ENCODE measurements at regions not wholly inside any gene's neighbourhood (a gene's known extent, or its start where the extent isn't known, plus 50 kb on each side); places are given as distances from the start of the nearest gene placed in this dataset.
"Not testable (repeated sequence)": the region's sequence is repeated elsewhere in the genome, so short reads cannot be mapped to it uniquely, and the experiment has no call there.

DNA sequence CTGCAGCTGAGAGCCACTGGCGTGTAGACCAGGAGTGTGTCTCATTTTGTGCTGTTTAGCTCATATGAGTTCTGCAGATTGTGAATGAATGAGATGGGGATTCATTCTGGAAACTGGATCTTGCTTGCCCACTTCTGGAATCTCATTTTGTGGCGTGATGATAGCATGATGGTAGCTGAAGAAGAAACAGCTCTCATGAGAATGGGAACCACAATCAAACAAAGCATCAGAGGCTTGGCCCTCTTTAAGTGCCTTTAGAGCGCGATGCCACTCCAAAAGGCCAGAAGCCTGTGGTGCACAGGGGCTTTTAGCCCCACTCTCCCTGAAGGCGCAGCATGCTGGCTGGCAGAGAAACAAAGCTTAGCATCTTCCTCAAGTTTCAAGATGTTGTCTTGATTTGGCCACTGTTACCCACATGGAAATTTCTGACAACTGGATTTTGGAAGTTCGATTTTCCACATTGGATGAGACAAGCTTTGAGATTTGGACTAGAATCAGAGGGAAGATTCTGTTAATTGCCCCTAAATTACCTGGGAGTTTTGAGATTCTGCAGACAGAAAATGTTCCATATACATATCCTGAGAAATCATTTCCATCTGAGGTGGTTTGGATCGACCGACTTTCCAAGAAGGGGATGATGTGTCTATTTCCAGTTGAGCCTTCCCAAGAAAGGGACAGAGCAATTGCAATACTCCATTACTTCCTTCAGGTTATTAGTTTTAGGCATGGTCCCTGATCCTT is 234.5 kb downstream of the VAPA start:
- TF ChIP-seq POLR2A (IDR thresholded peaks at IDR 0.05) = no peak
- no peak for TF ChIP-seq CTCF (IDR thresholded peaks at IDR 0.05)
- no peak for TF ChIP-seq POLR2AphosphoS5 (IDR thresholded peaks at IDR 0.05)
- Histone ChIP-seq H3K36me3 (no peaks in the 10 kb centered on the region), H3K4me1 (no peaks in the 10 kb centered on the region), H3K27me3 (no peaks in the 10 kb centered on the region), H3K27ac (no peak overlapping the region), H3K4me3 (no peak overlapping the region), H3K9me3 (no peaks in the 10 kb centered on the region)
- intact Hi-C loops (cut with DNase I; ENCODE audit: low total_unique reads) = no loop called here
- no peak for DNase-seq (ENCODE audit: low spot score in 2 of 2)

DNA sequence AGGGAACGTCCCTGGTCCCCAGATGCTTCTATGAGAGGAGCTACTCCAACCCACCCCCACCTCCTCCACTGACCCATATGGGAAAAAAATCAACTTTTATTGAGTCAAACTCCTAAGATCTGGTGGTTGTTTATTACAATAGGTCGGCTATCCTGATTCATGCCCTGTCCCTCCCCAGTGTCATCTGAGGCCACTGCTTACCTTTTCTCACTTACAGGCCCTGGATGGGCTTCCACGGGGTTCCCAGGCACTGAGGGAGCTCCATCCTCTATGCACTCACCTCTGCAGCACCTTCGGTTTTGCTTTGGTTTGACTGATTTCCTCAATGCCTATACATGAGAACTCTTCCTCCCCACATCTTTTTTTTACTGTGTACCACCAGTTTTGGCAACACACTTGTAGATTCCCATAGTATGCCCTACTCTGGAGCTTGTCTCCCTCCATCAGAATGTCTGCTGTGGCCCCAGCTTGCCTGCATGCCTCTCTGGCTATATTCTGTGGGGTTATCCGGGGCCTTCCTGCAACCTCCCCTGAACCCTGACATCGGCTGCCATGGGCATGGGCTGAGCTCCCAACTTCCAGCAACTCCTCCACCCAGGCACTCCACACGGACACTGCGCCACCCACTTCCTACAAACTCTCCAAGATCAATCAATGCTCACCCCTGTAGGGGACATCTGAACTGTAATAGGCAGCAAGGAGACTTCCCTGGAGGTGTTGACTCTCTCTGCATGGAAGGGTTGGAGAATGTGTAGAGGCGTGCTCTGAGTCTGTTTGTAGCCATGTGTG is 236.1 kb downstream of the VAPA start:
- intact Hi-C loops (cut with DNase I; ENCODE audit: low total_unique reads) = no loop called here
- no peak for DNase-seq (ENCODE audit: low spot score in 2 of 2)
- no peaks in the 10 kb centered on the region for H3K4me1 ChIP-seq
- no peaks in the 10 kb centered on the region for H3K9me3 ChIP-seq
- no peak overlapping the region for H3K4me3 ChIP-seq
- no peaks in the 10 kb centered on the region for H3K36me3 ChIP-seq
- H3K27ac ChIP-seq = no peak overlapping the region
- no peak for TF ChIP-seq CTCF (IDR thresholded peaks at IDR 0.05)
- no peak for TF ChIP-seq POLR2A (IDR thresholded peaks at IDR 0.05)
- TF ChIP-seq POLR2AphosphoS5 (IDR thresholded peaks at IDR 0.05) = no peak
- H3K27me3 ChIP-seq = no peaks in the 10 kb centered on the region

- H3K9me3 ChIP-seq; DNase-seq (ENCODE audit: low spot score in 2 of 2); H3K27ac ChIP-seq; intact Hi-C loops (cut with DNase I; ENCODE audit: low total_unique reads); H3K4me1 ChIP-seq; H3K36me3 ChIP-seq; H3K4me3 ChIP-seq; H3K27me3 ChIP-seq: not testable (repeated sequence)
These were observed 236.8 kb downstream of the VAPA start for GRCh38 chr18:10150576-10150975.

GRCh38 chr18:10152475-10152874 is 238.7 kb downstream of the VAPA start:
- Histone ChIP-seq H3K27me3 (no peaks in the 10 kb centered on the region), H3K4me3 (no peak overlapping the region), H3K4me1 (no peaks in the 10 kb centered on the region), H3K9me3 (no peaks in the 10 kb centered on the region), H3K36me3 (no peaks in the 10 kb centered on the region), H3K27ac (no peak overlapping the region)
- intact Hi-C loops (cut with DNase I; ENCODE audit: low total_unique reads) = no loop called here
- no peak for DNase-seq (ENCODE audit: low spot score in 2 of 2)
- no peak for TF ChIP-seq POLR2AphosphoS5 (IDR thresholded peaks at IDR 0.05)
- TF ChIP-seq POLR2A (IDR thresholded peaks at IDR 0.05) = no peak
- no peak for TF ChIP-seq CTCF (IDR thresholded peaks at IDR 0.05)

DNA sequence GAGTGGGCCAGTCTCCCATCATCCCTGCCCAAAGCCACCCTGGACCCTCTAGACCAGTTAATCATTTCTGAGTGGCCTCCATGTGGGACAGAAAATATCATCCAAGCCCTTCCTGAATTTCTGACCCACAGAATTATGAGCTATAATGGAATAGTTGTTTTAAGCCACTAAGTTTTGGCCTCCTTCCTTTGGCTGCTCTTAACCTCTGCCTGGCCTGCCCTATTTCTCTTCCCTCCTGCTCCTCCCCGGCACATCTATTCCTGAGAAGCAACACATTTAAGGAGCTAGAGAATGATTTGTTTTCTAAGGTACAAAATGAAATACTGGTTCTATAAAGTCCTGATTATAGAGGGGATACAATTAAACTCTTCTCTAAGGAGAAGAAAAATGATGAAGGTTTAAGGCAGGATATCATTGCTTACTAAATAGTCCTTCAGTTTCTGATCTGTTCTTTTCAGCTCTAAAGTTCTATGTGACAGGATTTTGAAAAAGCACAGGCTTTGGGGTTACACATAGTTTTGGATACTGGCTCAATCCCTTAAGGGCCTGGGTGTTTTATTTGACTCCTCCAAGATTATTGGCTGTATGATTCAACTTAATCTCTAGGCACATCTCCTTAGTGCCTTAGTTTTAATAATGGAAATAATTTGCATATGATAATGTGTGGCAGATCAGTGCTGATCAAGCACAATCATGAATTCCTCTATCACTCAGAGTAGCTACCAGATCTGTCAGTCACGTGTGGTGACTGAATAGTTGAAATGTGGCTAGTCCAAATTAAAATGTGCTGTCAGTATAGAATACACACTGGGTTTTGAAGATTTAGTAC is 240.3 kb downstream of the VAPA start:
- no peak for DNase-seq (ENCODE audit: low spot score in 2 of 2)
- no peak overlapping the region for H3K27ac ChIP-seq
- H3K27me3 ChIP-seq = no peaks in the 10 kb centered on the region
- no peak for TF ChIP-seq CTCF (IDR thresholded peaks at IDR 0.05)
- no peak for TF ChIP-seq POLR2AphosphoS5 (IDR thresholded peaks at IDR 0.05)
- TF ChIP-seq POLR2A (IDR thresholded peaks at IDR 0.05) = no peak
- H3K9me3 ChIP-seq = no peaks in the 10 kb centered on the region
- no peak overlapping the region for H3K4me3 ChIP-seq
- no peaks in the 10 kb centered on the region for H3K4me1 ChIP-seq
- intact Hi-C loops (cut with DNase I; ENCODE audit: low total_unique reads) = no loop called here
- H3K36me3 ChIP-seq = no peaks in the 10 kb centered on the region

Data from breast epithelium (tissue), 4 donors.